ENCODE measurements at regions not wholly inside any gene's neighbourhood (a gene's known extent, or its start where the extent isn't known, plus 50 kb on each side); places are given as distances from the start of the nearest gene placed in this dataset.

GRCh38 chr18:46260879-46261143, 156.6 kb downstream of the HAUS1 start:
- no peak for TF ChIP-seq CTCF (IDR thresholded peaks at IDR 0.05)
- no peak for TF ChIP-seq POLR2A (IDR thresholded peaks at IDR 0.05)

All from Peyer's patch (tissue), 4 donors.